Large intestine (tissue), 3 donors: ENCODE measurements at regions not wholly inside any gene's neighbourhood (a gene's known extent, or its start where the extent isn't known, plus 50 kb on each side); places are given as distances from the start of the nearest gene placed in this dataset.

Experiments
- DNase-seq, 2 donors: peaks; one replicate each; pipeline versions ENCODE4 v3.0.0 to v3.0.0-alpha.2; 2013
- H3K27ac ChIP-seq: one replicate; pipeline ENCODE4 v1.5.1; 2013; ENCODE audit warnings: low read length
- H3K27me3 ChIP-seq: 2 replicates; pipeline ENCODE4 v1.6.1; 2013; ENCODE audit warnings: low read length; ENCODE audit not compliant: control insufficient read depth, insufficient read depth
- H3K36me3 ChIP-seq: 2 replicates; pipeline ENCODE4 v1.6.1; 2013; ENCODE audit warnings: low read length; ENCODE audit not compliant: control insufficient read depth, insufficient read depth
- H3K4me1 ChIP-seq: one replicate; pipeline ENCODE4 v1.6.1; 2013; ENCODE audit warnings: low read length; ENCODE audit not compliant: control insufficient read depth, insufficient read depth
- H3K4me3 ChIP-seq: one replicate; pipeline ENCODE4 v1.5.1; 2013; ENCODE audit warnings: low read length
- H3K9me3 ChIP-seq: one replicate; pipeline ENCODE4 v1.6.1; 2013; ENCODE audit warnings: mild to moderate bottlenecking, low read depth, low read length, moderate library complexity; ENCODE audit not compliant: control insufficient read depth
- WGBS: methylation state at CpG from one replicate; pipeline ENCODE4 v1.1.5; 2013; ENCODE audit warnings: low lambda C conversion rate; ENCODE audit not compliant: insufficient coverage; 5-methylcytosine and 5-hydroxymethylcytosine counted together

DNA sequence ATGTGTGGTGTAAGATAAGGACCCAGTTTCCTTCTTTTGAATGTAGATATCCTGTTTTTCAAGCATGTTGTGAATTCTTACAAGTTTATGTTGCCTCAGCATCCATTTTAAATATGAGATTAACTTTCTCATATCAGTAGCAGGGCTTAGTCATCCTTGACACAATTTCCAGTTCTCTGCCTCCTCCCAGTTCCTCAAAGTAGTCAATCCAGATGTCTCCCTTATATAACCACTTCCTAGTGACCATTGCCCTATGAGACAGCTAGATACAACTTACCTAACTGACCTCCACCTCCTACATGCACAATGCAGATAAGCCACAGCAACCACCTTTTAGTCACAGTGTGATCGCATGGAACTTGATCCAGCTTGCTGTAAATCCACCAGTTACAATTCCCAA is 269.2 kb upstream of the ZNF521 start:
- Histone ChIP-seq H3K27ac (no peak overlapping the region), H3K9me3 (no peaks in the 10 kb centered on the region), H3K36me3 (no peaks in the 10 kb centered on the region), H3K4me1 (no peaks in the 10 kb centered on the region), H3K4me3 (no peak overlapping the region), H3K27me3 (no peaks in the 10 kb centered on the region)
- WGBS = no CpG with 5 or more reads among the region's 1 CpG
- DNase-seq = peak in 1 of 2 donors; percentile 18

DNA sequence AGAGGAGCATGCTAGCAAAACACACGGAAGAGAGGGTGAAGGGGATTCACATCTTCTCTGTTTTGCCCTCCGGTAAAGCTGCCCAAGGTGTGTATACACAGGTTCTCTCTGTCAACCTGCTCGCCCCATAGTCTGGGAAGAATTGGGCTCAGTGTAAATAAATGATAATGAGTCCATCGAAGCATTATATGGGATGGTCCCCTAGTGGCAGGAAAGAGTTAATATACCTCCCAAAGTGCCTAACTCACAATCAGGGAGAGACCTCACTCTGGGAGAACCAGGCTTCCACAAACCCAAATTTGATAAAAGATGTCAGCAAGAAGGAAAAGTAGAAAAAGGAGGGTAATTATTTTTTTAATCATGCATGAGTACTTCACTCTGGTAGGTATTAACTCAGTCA is 262.2 kb upstream of the ZNF521 start:
- 90% methylated on average over 2 of the region's 4 CpGs for WGBS
- Histone ChIP-seq H3K36me3 (no peaks in the 10 kb centered on the region), H3K9me3 (no peaks in the 10 kb centered on the region), H3K4me1 (no peaks in the 10 kb centered on the region), H3K4me3 (no peak overlapping the region), H3K27me3 (no peaks in the 10 kb centered on the region), H3K27ac (no peak overlapping the region)
- DNase-seq = no peak

GRCh38 chr18:25612466-25612865 is 260.5 kb upstream of the ZNF521 start:
- WGBS = 100% methylated on average over 1 of the region's 5 CpGs
- Histone ChIP-seq H3K36me3 (no peaks in the 10 kb centered on the region), H3K27me3 (no peaks in the 10 kb centered on the region), H3K4me1 (no peaks in the 10 kb centered on the region), H3K4me3 (no peak overlapping the region), H3K9me3 (no peaks in the 10 kb centered on the region), H3K27ac (no peak overlapping the region)
- no peak for DNase-seq

DNA sequence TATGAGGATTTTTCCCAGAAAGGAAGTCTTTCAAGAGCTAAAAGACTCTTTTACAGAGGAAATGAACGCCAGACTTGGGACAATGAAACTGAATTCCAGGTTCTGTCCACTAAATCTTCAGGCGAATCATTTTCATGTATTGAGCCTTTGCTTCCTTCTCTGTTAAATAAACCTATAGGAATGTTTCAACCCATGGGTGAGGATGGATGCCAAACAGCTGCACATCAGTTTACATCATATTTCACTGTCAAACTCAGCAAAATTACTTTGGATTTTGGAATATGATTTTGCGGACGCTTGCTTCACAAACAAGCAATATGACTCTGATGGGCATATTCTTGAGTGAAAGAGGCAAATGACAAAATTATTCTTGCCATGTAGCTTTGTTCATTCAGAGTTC is 256.1 kb upstream of the ZNF521 start:
- no CpG with 5 or more reads among the region's 4 CpGs for WGBS
- no peak for DNase-seq
- H3K27me3 ChIP-seq = no peaks in the 10 kb centered on the region
- no peaks in the 10 kb centered on the region for H3K36me3 ChIP-seq
- no peaks in the 10 kb centered on the region for H3K4me1 ChIP-seq
- H3K4me3 ChIP-seq = no peak overlapping the region
- H3K27ac ChIP-seq = no peak overlapping the region
- no peaks in the 10 kb centered on the region for H3K9me3 ChIP-seq

DNA sequence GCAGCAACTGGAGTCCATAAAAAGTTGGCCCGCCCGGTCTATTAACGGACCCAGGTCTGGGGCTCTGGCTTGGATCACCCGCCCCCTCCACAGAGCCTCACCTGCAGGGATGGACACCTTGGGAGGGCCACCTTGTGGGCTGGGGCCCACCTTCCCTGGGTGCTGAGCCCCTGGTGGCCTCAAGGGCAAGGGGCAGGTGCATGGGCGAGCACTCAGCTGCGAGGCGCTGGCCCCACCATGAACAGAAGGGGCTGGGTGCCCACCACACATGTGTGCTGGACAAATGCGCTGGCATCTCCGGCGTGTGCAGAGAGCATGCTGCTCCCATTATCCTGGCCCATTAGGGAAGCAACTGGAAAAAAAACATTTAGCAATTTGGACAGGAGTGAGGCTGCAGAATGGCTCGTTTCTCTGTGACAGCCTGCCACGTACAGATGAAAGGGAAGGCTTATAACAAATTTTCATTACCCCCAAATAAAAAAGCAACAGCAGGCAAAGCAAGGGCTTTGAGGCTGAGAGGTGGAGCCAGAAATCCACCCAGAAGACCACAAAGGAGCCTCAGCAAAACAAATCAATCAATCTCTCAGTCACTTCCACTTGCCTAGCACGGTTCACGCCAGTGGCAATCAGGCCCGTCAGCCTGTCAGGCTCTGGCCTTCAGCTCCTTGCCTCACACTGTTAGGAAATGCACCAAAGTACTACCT is 253.1 kb upstream of the ZNF521 start:
- 59% methylated on average over 2 of the region's 15 CpGs for WGBS
- DNase-seq = no peak

GRCh38 chr18:25604196-25604893 is 252.4 kb upstream of the ZNF521 start:
- Histone ChIP-seq H3K4me3 (no peak overlapping the region), H3K4me1 (no peaks in the 10 kb centered on the region), H3K27ac (no peak overlapping the region), H3K36me3 (no peaks in the 10 kb centered on the region), H3K27me3 (no peaks in the 10 kb centered on the region), H3K9me3 (no peaks in the 10 kb centered on the region)
- no peak for DNase-seq
- no CpG with 5 or more reads among the region's 8 CpGs for WGBS

More for the DNA sequence above, 253.1 kb upstream of the ZNF521 start:
- H3K4me1 ChIP-seq = no peaks in the 10 kb centered on the region
- no peaks in the 10 kb centered on the region for H3K36me3 ChIP-seq
- H3K9me3 ChIP-seq = no peaks in the 10 kb centered on the region
- H3K27me3 ChIP-seq = no peaks in the 10 kb centered on the region
- H3K4me3 ChIP-seq = no peak overlapping the region
- no peak overlapping the region for H3K27ac ChIP-seq

- H3K36me3 ChIP-seq = no peaks in the 10 kb centered on the region
Measured at GRCh38 chr18:25599443-25599842, 247.5 kb upstream of the ZNF521 start.

GRCh38 chr18:25597476-25597875 is 245.5 kb upstream of the ZNF521 start:
- Histone ChIP-seq H3K4me1 (no peaks in the 10 kb centered on the region), H3K27ac (no peak overlapping the region), H3K36me3 (no peaks in the 10 kb centered on the region), H3K4me3 (no peak overlapping the region), H3K9me3 (no peaks in the 10 kb centered on the region), H3K27me3 (no peaks in the 10 kb centered on the region)
- no peak for DNase-seq
- 93% methylated on average over 5 of the region's 9 CpGs for WGBS

More at GRCh38 chr18:25599443-25599842, 247.5 kb upstream of the ZNF521 start:
- no peak overlapping the region for H3K4me3 ChIP-seq
- no peak for DNase-seq
- H3K27ac ChIP-seq = no peak overlapping the region
- H3K9me3 ChIP-seq = no peaks in the 10 kb centered on the region
- H3K4me1 ChIP-seq = no peaks in the 10 kb centered on the region
- H3K27me3 ChIP-seq = no peaks in the 10 kb centered on the region

- 90% methylated on average over 1 of the region's 7 CpGs for WGBS
- H3K27me3 ChIP-seq = no peaks in the 10 kb centered on the region
- DNase-seq = no peak
- H3K4me3 ChIP-seq = no peak overlapping the region
- H3K36me3 ChIP-seq = no peaks in the 10 kb centered on the region
- no peaks in the 10 kb centered on the region for H3K9me3 ChIP-seq
- no peaks in the 10 kb centered on the region for H3K4me1 ChIP-seq
- no peak overlapping the region for H3K27ac ChIP-seq
Measured at GRCh38 chr18:25595274-25596060, 243.5 kb upstream of the ZNF521 start.

DNA sequence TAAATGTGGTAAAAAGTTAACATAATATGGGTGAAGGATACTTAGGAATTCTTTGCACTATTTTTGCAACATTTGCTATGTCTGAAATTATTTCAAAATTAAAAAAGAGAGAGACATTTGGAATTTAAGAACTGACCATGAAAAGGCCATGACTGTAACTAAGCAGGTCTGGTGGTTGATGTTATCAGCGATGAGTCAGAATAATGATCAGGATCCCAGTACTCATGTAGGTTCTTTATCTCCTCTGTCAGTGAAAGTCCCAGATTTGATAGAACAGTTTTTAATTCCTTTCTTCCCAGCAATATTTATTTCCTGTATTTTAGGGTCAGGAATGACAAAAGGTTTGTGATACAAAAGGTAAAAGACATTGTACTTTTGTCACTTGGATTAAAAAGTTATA is 242.4 kb upstream of the ZNF521 start:
- no CpG with 5 or more reads among the region's 1 CpG for whole genome bisulfite sequencing
- no peaks in the 10 kb centered on the region for H3K36me3 ChIP-seq
- DNase-seq = no peak

More for the DNA sequence above, 242.4 kb upstream of the ZNF521 start:
- Histone ChIP-seq H3K9me3 (no peaks in the 10 kb centered on the region), H3K27me3 (no peaks in the 10 kb centered on the region), H3K4me3 (no peak overlapping the region), H3K4me1 (no peaks in the 10 kb centered on the region), H3K27ac (no peak overlapping the region)
